H9 (cell line): ENCODE measurements at regions not wholly inside any gene's neighbourhood (a gene's known extent, or its start where the extent isn't known, plus 50 kb on each side); places are given as distances from the start of the nearest gene placed in this dataset.
"Not testable (repeated sequence)": the region's sequence is repeated elsewhere in the genome, so short reads cannot be mapped to it uniquely, and the experiment has no call there.

ENCODE experiments used
- DNase-seq: peaks from one replicate; pipeline ENCODE4 v3.0.0-alpha.2; 2017
- H2AFZ ChIP-seq: one replicate; pipeline ENCODE4 v1.6.1; 2013; ENCODE audit warnings: mild to moderate bottlenecking, low read length, control low read depth, moderate library complexity
- H2AK5ac ChIP-seq: 2 replicates; pipeline ENCODE4 v1.6.1; 2013; ENCODE audit warnings: low read length, control low read depth, mixed read lengths; ENCODE audit not compliant: insufficient read length
- H2BK120ac ChIP-seq: one replicate; pipeline ENCODE4 v1.6.1; 2013; ENCODE audit warnings: low read depth, mild to moderate bottlenecking, low read length, control low read depth, inconsistent platforms; ENCODE audit not compliant: poor library complexity, severe bottlenecking
- H2BK12ac ChIP-seq: 2 replicates; pipeline ENCODE4 v1.6.1; 2013; ENCODE audit warnings: low read length, control low read depth, mixed read lengths, low read depth; ENCODE audit not compliant: insufficient read length
- H2BK15ac ChIP-seq: 2 replicates; pipeline ENCODE4 v1.6.1; 2013; ENCODE audit warnings: low read depth, low read length, control low read depth
- H2BK20ac ChIP-seq: one replicate; pipeline ENCODE4 v1.6.1; 2013; ENCODE audit warnings: low read depth, mild to moderate bottlenecking, low read length, control low read depth, inconsistent platforms; ENCODE audit not compliant: poor library complexity, severe bottlenecking
- H2BK5ac ChIP-seq: 2 replicates; pipeline ENCODE4 v1.6.1; 2013; ENCODE audit warnings: low read length, control low read depth, mixed read lengths; ENCODE audit not compliant: insufficient read length
- H3K14ac ChIP-seq: 2 replicates; pipeline ENCODE4 v1.6.1; 2013; ENCODE audit warnings: low read length, control low read depth; ENCODE audit not compliant: insufficient read depth
- H3K18ac ChIP-seq: 2 replicates; pipeline ENCODE4 v1.6.1; 2013; ENCODE audit warnings: low read depth, mild to moderate bottlenecking, mixed read lengths, low read length, control low read depth; ENCODE audit not compliant: insufficient read length
- H3K23ac ChIP-seq: 2 replicates; pipeline ENCODE4 v1.6.1; 2013; ENCODE audit warnings: low read length, control low read depth, mixed read lengths, low read depth; ENCODE audit not compliant: insufficient read length
- H3K23me2 ChIP-seq: 2 replicates; pipeline ENCODE4 v1.6.1; 2013; ENCODE audit warnings: low read depth, mild to moderate bottlenecking, mixed read lengths, low read length, control low read depth; ENCODE audit not compliant: insufficient read length, poor library complexity, severe bottlenecking
- H3K27ac ChIP-seq: 2 replicates; pipeline ENCODE4 v1.5.1; 2013; ENCODE audit warnings: low read length, control low read depth, mixed read lengths, low read depth; ENCODE audit not compliant: insufficient read length
- H3K27me3 ChIP-seq: 2 replicates; pipeline ENCODE4 v1.6.1; 2013; ENCODE audit warnings: low read length, control low read depth, inconsistent platforms; ENCODE audit not compliant: insufficient read depth
- H3K4ac ChIP-seq: 2 replicates; pipeline ENCODE4 v1.6.1; 2013; ENCODE audit warnings: low read depth, mild to moderate bottlenecking, control low read depth, inconsistent platforms, low read length, moderate library complexity
- H3K4me1 ChIP-seq: 2 replicates; pipeline ENCODE4 v1.6.1; 2013; ENCODE audit warnings: low read length, control low read depth, inconsistent platforms; ENCODE audit not compliant: insufficient read depth
- H3K4me2 ChIP-seq: 2 replicates; pipeline ENCODE4 v1.6.1; 2013; ENCODE audit warnings: low read length, control low read depth, mixed read lengths; ENCODE audit not compliant: insufficient read length, insufficient read depth
- H3K56ac ChIP-seq: 2 replicates; pipeline ENCODE4 v1.6.1; 2013; ENCODE audit warnings: low read depth, mild to moderate bottlenecking, mixed read lengths, low read length, control low read depth; ENCODE audit not compliant: insufficient read length
- H3K79me1 ChIP-seq: 2 replicates; pipeline ENCODE4 v1.6.1; 2013; ENCODE audit warnings: low read depth, mild to moderate bottlenecking, moderate library complexity, low read length, control low read depth, inconsistent platforms; ENCODE audit not compliant: insufficient read depth, poor library complexity, severe bottlenecking
- H3K79me2 ChIP-seq: 2 replicates; pipeline ENCODE4 v1.6.1; 2013; ENCODE audit warnings: low read length, control low read depth, inconsistent platforms; ENCODE audit not compliant: insufficient read depth
- H3K9ac ChIP-seq: 2 replicates; pipeline ENCODE4 v1.6.1; 2013; ENCODE audit warnings: low read length, control low read depth, mixed read lengths; ENCODE audit not compliant: insufficient read length; ENCODE audit errors: extremely low read depth
- H3K9me3 ChIP-seq: one replicate; pipeline ENCODE4 v1.6.1; 2013; ENCODE audit warnings: low read depth, low read length, inconsistent platforms; ENCODE audit not compliant: control insufficient read depth
- H3T11ph ChIP-seq: one replicate; pipeline ENCODE4 v1.6.1; 2013; ENCODE audit warnings: mild to moderate bottlenecking, low read length, control low read depth, inconsistent platforms
- H4K20me1 ChIP-seq: one replicate; pipeline ENCODE4 v1.6.1; 2013; ENCODE audit not compliant: control insufficient read depth, insufficient read length, insufficient read depth
- H4K5ac ChIP-seq: 2 replicates; pipeline ENCODE4 v1.6.1; 2013; ENCODE audit warnings: low read depth, mild to moderate bottlenecking, mixed read lengths, low read length, control low read depth; ENCODE audit not compliant: insufficient read length
- H4K8ac ChIP-seq: replicated peaks from 2 replicates; pipeline ENCODE4 v1.6.1; 2013; ENCODE audit warnings: low read length, control low read depth, mixed read lengths, low read depth; ENCODE audit not compliant: insufficient read length
- H4K91ac ChIP-seq: 2 replicates; pipeline ENCODE4 v1.6.1; 2013; ENCODE audit warnings: low read depth, mild to moderate bottlenecking, moderate library complexity, mixed read lengths, low read length, control low read depth; ENCODE audit not compliant: insufficient read length
- H3K27ac Mint-ChIP-seq, 3 experiments: 2 replicates in 2 of 3; 3 replicates in 1 of 3; pipeline ENCODE4 v1.8.0; 2020 to 2021; ENCODE audit warnings: mixed read lengths in 3 of 3, mild to moderate bottlenecking in 1 of 3, moderate library complexity in 1 of 3
- H3K27me3 Mint-ChIP-seq: 2 replicates; pipeline ENCODE4 v1.8.0; 2021; ENCODE audit warnings: low read depth, mild to moderate bottlenecking, moderate library complexity, mixed read lengths
- H3K36me3 Mint-ChIP-seq, 3 experiments: 2 replicates in 2 of 3; 3 replicates in 1 of 3; pipeline ENCODE4 v1.8.0; 2020 to 2021; ENCODE audit warnings: low read depth in 3 of 3, mixed read lengths in 3 of 3; ENCODE audit not compliant: insufficient read depth in 1 of 3
- H3K4me1 Mint-ChIP-seq, 2 experiments: 2 replicates each; pipeline ENCODE4 v1.8.0; 2020; ENCODE audit warnings: mixed read lengths in 2 of 2
- H3K4me3 Mint-ChIP-seq, 2 experiments: 2 replicates in 1 of 2; 3 replicates in 1 of 2; pipeline ENCODE4 v1.8.0; 2020 to 2021; ENCODE audit warnings: mild to moderate bottlenecking in 2 of 2, mixed read lengths in 2 of 2, moderate library complexity in 1 of 2
- H3K9me3 Mint-ChIP-seq, 2 experiments: 2 replicates in 1 of 2; 3 replicates in 1 of 2; pipeline ENCODE4 v1.8.0; 2020; ENCODE audit warnings: mild to moderate bottlenecking in 2 of 2, mixed read lengths in 2 of 2, moderate library complexity in 1 of 2
- WGBS: extraction: QIAGEN DNeasy Blood & Tissue Kit; methylation state at CpG from one replicate; pipeline ENCODE4 v1.1.7; 2013; ENCODE audit warnings: missing lambda C conversion rate, low lambda C conversion rate, mixed read lengths; ENCODE audit not compliant: insufficient read length; ENCODE audit errors: extremely low coverage; 5-methylcytosine and 5-hydroxymethylcytosine counted together
- TF ChIP-seq, protein P1 (sequence below): fragments of 200-600 bp; sonication (generic); conservative IDR thresholded peaks from 3 replicates; pipeline ENCODE4 v1.8.0; 2021; ENCODE audit warnings: antibody characterized with exemption, mild to moderate bottlenecking

DNA sequence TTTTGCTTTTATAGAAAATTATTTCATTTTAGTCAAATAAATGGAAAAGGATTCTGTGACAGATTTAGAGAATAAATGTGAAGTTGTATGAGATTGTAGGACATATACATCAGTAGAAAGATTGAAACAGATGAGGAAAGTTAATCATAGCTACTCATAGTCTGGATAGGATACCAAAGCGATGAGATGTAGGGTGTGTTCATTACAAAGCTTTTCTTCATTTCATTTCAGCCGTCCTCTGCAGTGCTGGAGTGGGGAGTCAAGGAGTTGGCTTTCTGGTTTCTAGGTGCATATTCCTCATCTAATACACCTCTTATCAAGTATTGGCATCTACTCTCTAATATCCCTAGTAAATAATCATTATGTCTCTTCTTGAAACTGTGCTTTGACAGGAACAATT is 149.5 kb upstream of the NEGR1 start:
- no peaks in the 10 kb centered on the region; the same call in 1 of the 2 replicates for H3K27me3 Mint-ChIP-seq
- no peak overlapping the region for H2AFZ ChIP-seq
- no peak for DNase-seq
- no peaks in the 10 kb centered on the region; a peak in 3 of 7 replicates for H3K36me3 Mint-ChIP-seq
- H3K27ac ChIP-seq, result no peak overlapping the region
- no peak overlapping the region for H2BK15ac ChIP-seq
- H3T11ph ChIP-seq, result no peak overlapping the region
- H2BK20ac ChIP-seq, result no peak overlapping the region
- no peak overlapping the region for H4K5ac ChIP-seq
- H3K56ac ChIP-seq, result no peak overlapping the region
- H3K4ac ChIP-seq, result no peak overlapping the region
- no peaks in the 10 kb centered on the region for H3K79me1 ChIP-seq
- H3K14ac ChIP-seq, result no peak overlapping the region
- TF ChIP-seq, protein P1, sequence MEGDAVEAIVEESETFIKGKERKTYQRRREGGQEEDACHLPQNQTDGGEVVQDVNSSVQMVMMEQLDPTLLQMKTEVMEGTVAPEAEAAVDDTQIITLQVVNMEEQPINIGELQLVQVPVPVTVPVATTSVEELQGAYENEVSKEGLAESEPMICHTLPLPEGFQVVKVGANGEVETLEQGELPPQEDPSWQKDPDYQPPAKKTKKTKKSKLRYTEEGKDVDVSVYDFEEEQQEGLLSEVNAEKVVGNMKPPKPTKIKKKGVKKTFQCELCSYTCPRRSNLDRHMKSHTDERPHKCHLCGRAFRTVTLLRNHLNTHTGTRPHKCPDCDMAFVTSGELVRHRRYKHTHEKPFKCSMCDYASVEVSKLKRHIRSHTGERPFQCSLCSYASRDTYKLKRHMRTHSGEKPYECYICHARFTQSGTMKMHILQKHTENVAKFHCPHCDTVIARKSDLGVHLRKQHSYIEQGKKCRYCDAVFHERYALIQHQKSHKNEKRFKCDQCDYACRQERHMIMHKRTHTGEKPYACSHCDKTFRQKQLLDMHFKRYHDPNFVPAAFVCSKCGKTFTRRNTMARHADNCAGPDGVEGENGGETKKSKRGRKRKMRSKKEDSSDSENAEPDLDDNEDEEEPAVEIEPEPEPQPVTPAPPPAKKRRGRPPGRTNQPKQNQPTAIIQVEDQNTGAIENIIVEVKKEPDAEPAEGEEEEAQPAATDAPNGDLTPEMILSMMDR, result no peak
- H4K20me1 ChIP-seq, result no peaks in the 10 kb centered on the region
- H3K4me2 ChIP-seq, result no peak overlapping the region
- no peak overlapping the region for H3K27ac Mint-ChIP-seq
- H3K9me3 Mint-ChIP-seq, result peaks cover 3 to 9% of the 10 kb centered on the region in 2 experiments; a peak in 2 of 5 replicates
- no peak overlapping the region for H3K23ac ChIP-seq
- no peaks in the 10 kb centered on the region for H3K79me2 ChIP-seq
- no peak overlapping the region for H3K9ac ChIP-seq
- H3K23me2 ChIP-seq, result no peaks in the 10 kb centered on the region
- no peak overlapping the region for H3K4me3 Mint-ChIP-seq
- H2BK12ac ChIP-seq, result no peak overlapping the region
- H3K9me3 ChIP-seq, result no peaks in the 10 kb centered on the region
- no peaks in the 10 kb centered on the region for H3K4me1 ChIP-seq
- no peak overlapping the region for H3K18ac ChIP-seq
- no peak overlapping the region for H2BK120ac ChIP-seq
- WGBS, result no CpG with 5 or more reads among the region's 2 CpGs
- no peak overlapping the region for H2AK5ac ChIP-seq
- H4K8ac ChIP-seq, result no peak overlapping the region
- H2BK5ac ChIP-seq, result no peak overlapping the region
- no peak overlapping the region for H4K91ac ChIP-seq
- no peaks in the 10 kb centered on the region for H3K27me3 ChIP-seq
- no peaks in the 10 kb centered on the region for H3K4me1 Mint-ChIP-seq

DNA sequence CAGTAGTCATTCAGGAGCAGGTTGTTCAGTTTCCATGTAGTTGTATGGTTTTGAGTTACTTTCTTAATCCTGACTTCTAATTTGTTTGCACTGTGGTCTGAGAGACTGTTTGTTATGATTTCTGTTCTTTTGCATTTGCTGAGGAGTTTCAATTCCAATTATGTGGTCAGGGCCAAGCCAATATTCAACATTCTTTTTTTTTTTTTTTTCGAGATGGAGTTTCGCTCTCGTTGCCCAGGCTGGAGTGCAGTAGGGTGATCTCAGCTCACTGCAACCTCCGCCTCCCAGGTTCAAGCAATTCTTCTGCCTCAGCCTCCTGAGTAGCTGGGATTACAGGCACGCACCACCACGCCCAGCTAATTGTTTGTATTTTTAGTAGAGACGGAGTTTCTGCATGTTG is 145.9 kb upstream of the NEGR1 start:
- H3K9ac ChIP-seq, H3T11ph ChIP-seq, H3K79me1 ChIP-seq, H3K27ac Mint-ChIP-seq, H3K4me2 ChIP-seq, H3K23me2 ChIP-seq, H4K91ac ChIP-seq, H2BK12ac ChIP-seq, DNase-seq, H2BK5ac ChIP-seq, H2BK15ac ChIP-seq, H2BK20ac ChIP-seq, H3K4me1 ChIP-seq, H3K79me2 ChIP-seq, H3K4me3 Mint-ChIP-seq, H2AFZ ChIP-seq, H3K56ac ChIP-seq, H3K9me3 ChIP-seq, H2AK5ac ChIP-seq, H3K23ac ChIP-seq, H3K27me3 ChIP-seq, H3K27me3 Mint-ChIP-seq, H3K36me3 Mint-ChIP-seq, H3K9me3 Mint-ChIP-seq, H3K4me1 Mint-ChIP-seq, H3K18ac ChIP-seq, H4K8ac ChIP-seq, H2BK120ac ChIP-seq, H4K20me1 ChIP-seq, H3K27ac ChIP-seq, H4K5ac ChIP-seq, H3K4ac ChIP-seq, H3K14ac ChIP-seq: not testable (repeated sequence)
- WGBS, result no CpG with 5 or more reads among the region's 7 CpGs
